ENCODE measurements at regions not wholly inside any gene's neighbourhood (a gene's known extent, or its start where the extent isn't known, plus 50 kb on each side); places are given as distances from the start of the nearest gene placed in this dataset.

GRCh38 chr18:71842666-71843065 lies 701.5 kb downstream of the CBLN2 start:
- TF ChIP-seq ESRRA (CRISPR knock-in tag; IDR thresholded peaks at IDR 0.05; ENCODE audit: borderline replicate concordance) (no peak), JUN (CRISPR knock-in tag; IDR thresholded peaks at IDR 0.05) (no peak)
